Spleen (tissue), 11 donors: ENCODE measurements at regions not wholly inside any gene's neighbourhood (a gene's known extent, or its start where the extent isn't known, plus 50 kb on each side); places are given as distances from the start of the nearest gene placed in this dataset.
"Not testable (repeated sequence)": the region's sequence is repeated elsewhere in the genome, so short reads cannot be mapped to it uniquely, and the experiment has no call there.

ENCODE experiments used
- DNase-seq: peaks from one replicate; pipeline ENCODE4 v3.0.0-alpha.2; 2020
- H3K27ac ChIP-seq, 8 donors: fragments of 200-600 bp; sonication (generic) in 7 of 8; 1 replicate in 4 of 8; 2 replicates in 4 of 8; pipeline versions ENCODE4 v1.5.0 to v1.8.0; 2016 to 2021; ENCODE audit warnings: inconsistent platforms in 4 of 8, mild to moderate bottlenecking in 4 of 8, moderate library complexity in 1 of 8
- H3K27me3 ChIP-seq, 7 donors: fragments of 200-600 bp; sonication (generic) in 6 of 7; replicated peaks in 1 of 7; 1 replicate in 4 of 7; 2 replicates in 3 of 7; pipeline versions ENCODE4 v1.5.0 to v1.8.0; 2016 to 2021; ENCODE audit warnings: inconsistent platforms in 3 of 7, mild to moderate bottlenecking in 1 of 7
- H3K36me3 ChIP-seq, 6 donors: fragments of 200-600 bp; sonication (generic) in 5 of 6; 1 replicate in 4 of 6; 2 replicates in 2 of 6; pipeline versions ENCODE4 v1.5.0 to v1.8.0; 2016 to 2021; ENCODE audit warnings: inconsistent platforms in 2 of 6
- H3K4me1 ChIP-seq, 6 donors: fragments of 200-600 bp; sonication (generic) in 5 of 6; 1 replicate in 3 of 6; 2 replicates in 3 of 6; pipeline versions ENCODE4 v1.5.0 to v1.8.0; 2016 to 2021; ENCODE audit warnings: inconsistent platforms in 3 of 6
- H3K4me3 ChIP-seq, 8 donors: fragments of 200-600 bp; sonication (generic) in 7 of 8; 1 replicate in 4 of 8; 2 replicates in 4 of 8; pipeline versions ENCODE4 v1.5.0 to v1.8.0; 2016 to 2021; ENCODE audit warnings: inconsistent platforms in 4 of 8, mild to moderate bottlenecking in 4 of 8, moderate library complexity in 2 of 8
- H3K9me3 ChIP-seq, 8 donors: fragments of 200-600 bp; sonication (generic) in 7 of 8; 1 replicate in 4 of 8; 2 replicates in 4 of 8; pipeline versions ENCODE4 v1.5.0 to v1.8.0; 2016 to 2021; ENCODE audit warnings: inconsistent platforms in 4 of 8
- CTCF ChIP-seq, 11 experiments: fragments of 200-600 bp in 7 of 11; fragments of 450-650 bp in 4 of 11; sonication (generic) in 4 of 11; IDR thresholded peaks in 8 of 11; conservative IDR thresholded peaks in 3 of 11; 1 replicate in 7 of 11; 2 replicates in 4 of 11; pipeline versions ENCODE4 v1.4.0 to v1.8.0; 2016 to 2021; ENCODE audit warnings: antibody characterized with exemption in 11 of 11, inconsistent platforms in 4 of 11, mild to moderate bottlenecking in 1 of 11
- POLR2A ChIP-seq, 3 donors: fragments of 450-650 bp; IDR thresholded peaks; one replicate each; pipeline ENCODE4 v1.5.1; 2017; ENCODE audit warnings: antibody characterized with exemption in 3 of 3, mild to moderate bottlenecking in 1 of 3
- POLR2AphosphoS5 ChIP-seq, 3 donors: sonication (generic); formaldehyde crosslinking; IDR thresholded peaks; one replicate each; pipeline ENCODE4 v1.5.1; 2017; ENCODE audit warnings: antibody characterized with exemption in 3 of 3
- WGBS, 5 donors: extraction: QIAGEN DNeasy Blood & Tissue Kit in 3 of 5; methylation state at CpG; one replicate each; pipeline versions ENCODE4 v1.1.5 to v1.1.7; 2013 to 2018; 5-methylcytosine and 5-hydroxymethylcytosine counted together
- intact Hi-C: fragments of 100-400 bp; cut with DNase I; formaldehyde crosslinking; loops from one replicate; pipeline ENCODE4 v1.15.0; 2023; ENCODE audit warnings: low total_unique reads
- donor health status: healthy with polysubstance abuse.
- donor health status: DM: no; HTN: no; CAD: no; lungs with moderate emphysema.
- donor health status: DM: no; HTN: no; CAD: no.
- donor health status: Bipolar disorder and iron deficiency.
- donor health status: healthy.
- donor health status: DM: no; HTN: no; CAD: no.
- donor health status: DM: yes; HTN: yes; CAD: no.

GRCh38 chr1:96583903-96584302 lies 137.7 kb upstream of the PTBP2 start:
- H3K27me3 ChIP-seq = no peaks in the 10 kb centered on the region
- no peaks in the 10 kb centered on the region for H3K36me3 ChIP-seq
- H3K27ac ChIP-seq = no peak overlapping the region
- intact Hi-C loops = no loop called here
- DNase-seq = no peak
- no peaks in the 10 kb centered on the region for H3K9me3 ChIP-seq
- no peak overlapping the region for H3K4me3 ChIP-seq
- no peak for TF ChIP-seq POLR2A (IDR thresholded peaks at IDR 0.05)
- no peak for TF ChIP-seq CTCF (IDR thresholded peaks at IDR 0.05 in 8 of 11, conservative IDR thresholded peaks at IDR 0.05 in 3 of 11)
- no peak for TF ChIP-seq POLR2AphosphoS5 (IDR thresholded peaks at IDR 0.05)
- no peaks in the 10 kb centered on the region for H3K4me1 ChIP-seq

- Histone ChIP-seq H3K27ac (no peak overlapping the region), H3K9me3 (no peaks in the 10 kb centered on the region), H3K27me3 (no peaks in the 10 kb centered on the region), H3K4me1 (no peaks in the 10 kb centered on the region), H3K36me3 (no peaks in the 10 kb centered on the region), H3K4me3 (no peak overlapping the region)
- TF ChIP-seq CTCF (IDR thresholded peaks at IDR 0.05 in 8 of 11, conservative IDR thresholded peaks at IDR 0.05 in 3 of 11) (no peak), POLR2A (IDR thresholded peaks at IDR 0.05) (no peak), POLR2AphosphoS5 (IDR thresholded peaks at IDR 0.05) (no peak)
- WGBS, 5 donors = 67 to 77% (median 72%) methylated on average over 4 of the region's 4 CpGs
- DNase-seq = no peak
- intact Hi-C loops = no loop called here
Observed at GRCh38 chr1:96587222-96587621, 134.4 kb upstream of the PTBP2 start.

DNA sequence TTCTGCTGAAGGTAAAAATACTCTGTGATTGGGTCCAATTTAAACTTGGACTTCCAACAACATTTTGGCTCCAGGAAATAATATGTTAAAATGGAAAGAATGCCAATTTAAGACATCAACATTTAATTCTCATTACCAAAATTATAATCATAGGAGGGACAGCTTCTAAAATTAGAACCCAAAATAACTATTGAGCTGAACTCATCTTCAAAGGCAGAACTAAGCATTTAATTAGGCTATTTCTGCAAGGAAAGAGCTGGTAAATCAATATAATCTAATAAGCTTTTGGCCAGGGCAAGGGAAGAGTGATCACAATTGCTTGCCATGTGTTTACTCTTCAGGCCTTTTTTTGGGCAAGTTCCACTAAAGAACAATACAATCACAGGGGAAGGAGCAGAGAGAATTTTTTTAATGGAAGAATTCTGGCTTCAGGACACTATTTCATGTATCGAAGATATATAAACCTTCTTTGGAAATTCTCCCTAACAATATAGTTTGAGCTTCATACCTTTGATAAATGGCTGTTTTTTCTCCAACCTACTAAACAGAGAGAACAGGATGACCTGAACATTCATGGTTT lies 133.1 kb upstream of the PTBP2 start:
- intact Hi-C loops = no loop called here
- H3K4me3 ChIP-seq = no peak overlapping the region
- no peak for DNase-seq
- no peaks in the 10 kb centered on the region for H3K27me3 ChIP-seq
- 38 to 97% (median 95%) methylated on average over 1 of the region's 1 CpG for WGBS, 5 donors
- no peaks in the 10 kb centered on the region for H3K4me1 ChIP-seq
- no peaks in the 10 kb centered on the region for H3K36me3 ChIP-seq
- no peak for TF ChIP-seq POLR2AphosphoS5 (IDR thresholded peaks at IDR 0.05)
- no peak for TF ChIP-seq POLR2A (IDR thresholded peaks at IDR 0.05)
- no peak for TF ChIP-seq CTCF (IDR thresholded peaks at IDR 0.05 in 8 of 11, conservative IDR thresholded peaks at IDR 0.05 in 3 of 11)
- H3K27ac ChIP-seq = no peak overlapping the region
- H3K9me3 ChIP-seq = peaks cover 0 to 4% (median 0%) of the 10 kb centered on the region in 8 donors

DNA sequence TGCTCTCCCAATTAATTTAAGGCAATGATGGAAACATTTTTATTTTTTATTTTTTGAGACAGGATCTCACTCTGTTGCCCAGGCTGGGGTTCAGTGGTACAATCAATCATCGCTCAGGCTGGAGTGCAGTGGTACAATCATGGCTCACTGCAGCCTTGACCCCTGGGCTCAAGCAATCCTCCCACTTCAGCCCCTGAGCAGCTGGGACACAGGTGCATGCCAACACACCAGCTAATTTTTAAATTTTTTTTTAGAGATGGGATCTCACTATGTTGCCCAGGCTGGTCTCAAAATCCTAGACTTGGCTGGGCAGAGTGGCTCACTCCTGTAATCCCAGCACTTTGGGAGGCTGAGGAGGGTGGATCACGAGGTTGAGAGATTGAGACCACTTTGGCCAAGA lies 126.1 kb upstream of the PTBP2 start:
- DNase-seq, intact Hi-C loops, H3K27me3 ChIP-seq, H3K9me3 ChIP-seq, H3K4me3 ChIP-seq, H3K36me3 ChIP-seq, H3K27ac ChIP-seq, H3K4me1 ChIP-seq: not testable (repeated sequence)
- WGBS, 5 donors = 73 to 84% (median 82%) methylated on average over 2 of the region's 2 CpGs
